OCI-LY1 (cell line): ENCODE measurements at regions not wholly inside any gene's neighbourhood (a gene's known extent, or its start where the extent isn't known, plus 50 kb on each side); places are given as distances from the start of the nearest gene placed in this dataset.

ENCODE experiments used
- H2AFZ ChIP-seq: fragments of 200-600 bp; sonication (generic), shearing (Covaris generic); 2 replicates; pipeline ENCODE4 v1.6.0; 2014; ENCODE audit warnings: antibody characterized with exemption, mild to moderate bottlenecking, low read length
- H3F3A ChIP-seq: fragments of 200-600 bp; sonication (generic), shearing (Covaris generic); 2 replicates; pipeline ENCODE4 v1.6.0; 2014; ENCODE audit warnings: mild to moderate bottlenecking, antibody characterized with exemption, low read length, moderate library complexity; ENCODE audit not compliant: insufficient read depth
- H3K27ac ChIP-seq: fragments of 200-600 bp; sonication (generic); 2 replicates; pipeline ENCODE4 v1.5.1; 2014; ENCODE audit warnings: low read length, mixed run types, mild to moderate bottlenecking, low read depth; ENCODE audit not compliant: poor library complexity, severe bottlenecking
- H3K27me3 ChIP-seq: fragments of 200-600 bp; sonication (generic); 2 replicates; pipeline ENCODE4 v1.6.0; 2014; ENCODE audit warnings: antibody characterized with exemption, mild to moderate bottlenecking, low read length, moderate library complexity; ENCODE audit not compliant: insufficient read depth
- H3K36me3 ChIP-seq: fragments of 200-600 bp; sonication (generic); 2 replicates; pipeline ENCODE4 v1.6.1; 2014; ENCODE audit warnings: mild to moderate bottlenecking, antibody characterized with exemption, low read length, moderate library complexity, mixed read lengths; ENCODE audit not compliant: insufficient read depth
- H3K4me1 ChIP-seq: fragments of 200-600 bp; sonication (generic); 2 replicates; pipeline ENCODE4 v1.5.1; 2014; ENCODE audit warnings: mild to moderate bottlenecking, low read length, moderate library complexity; ENCODE audit not compliant: insufficient read depth, severe bottlenecking
- H3K4me2 ChIP-seq: fragments of 200-600 bp; sonication (generic), shearing (Covaris generic); 2 replicates; pipeline ENCODE4 v1.6.1; 2014; ENCODE audit warnings: low read length
- H3K4me3 ChIP-seq: fragments of 200-600 bp; sonication (generic); 2 replicates; pipeline ENCODE4 v1.5.1; 2014; ENCODE audit warnings: low read length, low read depth, mild to moderate bottlenecking, mixed read lengths; ENCODE audit not compliant: poor library complexity, severe bottlenecking
- H3K79me2 ChIP-seq: fragments of 200-600 bp; shearing (Covaris generic); 2 replicates; pipeline ENCODE4 v1.6.1; 2016; ENCODE audit warnings: mixed run types, low read length, mixed read lengths; ENCODE audit not compliant: insufficient read depth
- H3K9ac ChIP-seq: fragments of 200-600 bp; sonication (generic), shearing (Covaris generic); 2 replicates; pipeline ENCODE4 v1.6.1; 2014; ENCODE audit warnings: mild to moderate bottlenecking, low read length, mixed read lengths
- H3K9me2 ChIP-seq: fragments of 200-600 bp; sonication (generic), shearing (Covaris generic); 2 replicates; pipeline ENCODE4 v1.6.1; 2014; ENCODE audit warnings: low read depth, mild to moderate bottlenecking, low read length, mixed read lengths
- H3K9me3 ChIP-seq: fragments of 200-600 bp; shearing (Covaris generic); 2 replicates; pipeline ENCODE4 v1.6.1; 2014; ENCODE audit warnings: low read length, mixed read lengths
- H4K20me1 ChIP-seq: fragments of 200-600 bp; sonication (generic), shearing (Covaris generic); 2 replicates; pipeline ENCODE4 v1.6.0; 2016; ENCODE audit warnings: mild to moderate bottlenecking, low read length; ENCODE audit not compliant: insufficient read depth
- EZH2 ChIP-seq: fragments of 200-600 bp; sonication (generic), shearing (Covaris generic); IDR thresholded peaks from 2 replicates; pipeline ENCODE4 v1.8.0; 2017; ENCODE audit warnings: borderline replicate concordance, mixed run types, mild to moderate bottlenecking, antibody characterized with exemption, low read length, moderate library complexity, mixed read lengths
- TF ChIP-seq, protein P1 (sequence below): fragments of 200-600 bp; sonication (generic), shearing (Covaris generic); IDR thresholded peaks from 2 replicates; pipeline ENCODE4 v1.5.1; 2017; ENCODE audit warnings: mild to moderate bottlenecking, antibody characterized with exemption, low read length, moderate library complexity, mixed read lengths

DNA sequence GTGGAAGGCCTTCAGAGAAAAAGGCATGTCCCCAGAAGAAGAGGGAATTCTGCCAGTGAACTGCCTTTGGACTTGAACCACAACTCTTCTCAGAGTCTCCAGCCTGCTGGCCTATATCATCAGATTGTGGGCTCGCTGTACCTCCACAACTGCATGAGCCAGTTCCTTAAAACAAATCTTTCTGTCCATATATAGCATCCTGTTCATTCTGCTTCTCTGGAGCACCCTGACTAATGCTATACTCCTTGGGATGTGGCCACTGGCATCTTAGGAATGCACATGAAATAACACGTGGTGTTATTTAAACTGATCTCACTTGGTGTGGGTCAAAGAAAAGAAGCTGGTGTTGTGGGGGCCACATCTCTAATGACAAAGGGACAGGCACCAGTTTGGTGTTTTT lies 58.3 kb upstream of the VSTM5 start:
- H3K79me2 ChIP-seq = no peaks in the 10 kb centered on the region
- no peak overlapping the region for H3K9ac ChIP-seq
- H3K27me3 ChIP-seq = no peaks in the 10 kb centered on the region
- no peaks in the 10 kb centered on the region for H3F3A ChIP-seq
- H3K36me3 ChIP-seq = no peaks in the 10 kb centered on the region
- H4K20me1 ChIP-seq = no peaks in the 10 kb centered on the region
- TF ChIP-seq EZH2 = no peak
- TF ChIP-seq, protein P1, sequence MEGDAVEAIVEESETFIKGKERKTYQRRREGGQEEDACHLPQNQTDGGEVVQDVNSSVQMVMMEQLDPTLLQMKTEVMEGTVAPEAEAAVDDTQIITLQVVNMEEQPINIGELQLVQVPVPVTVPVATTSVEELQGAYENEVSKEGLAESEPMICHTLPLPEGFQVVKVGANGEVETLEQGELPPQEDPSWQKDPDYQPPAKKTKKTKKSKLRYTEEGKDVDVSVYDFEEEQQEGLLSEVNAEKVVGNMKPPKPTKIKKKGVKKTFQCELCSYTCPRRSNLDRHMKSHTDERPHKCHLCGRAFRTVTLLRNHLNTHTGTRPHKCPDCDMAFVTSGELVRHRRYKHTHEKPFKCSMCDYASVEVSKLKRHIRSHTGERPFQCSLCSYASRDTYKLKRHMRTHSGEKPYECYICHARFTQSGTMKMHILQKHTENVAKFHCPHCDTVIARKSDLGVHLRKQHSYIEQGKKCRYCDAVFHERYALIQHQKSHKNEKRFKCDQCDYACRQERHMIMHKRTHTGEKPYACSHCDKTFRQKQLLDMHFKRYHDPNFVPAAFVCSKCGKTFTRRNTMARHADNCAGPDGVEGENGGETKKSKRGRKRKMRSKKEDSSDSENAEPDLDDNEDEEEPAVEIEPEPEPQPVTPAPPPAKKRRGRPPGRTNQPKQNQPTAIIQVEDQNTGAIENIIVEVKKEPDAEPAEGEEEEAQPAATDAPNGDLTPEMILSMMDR = no peak
- no peaks in the 10 kb centered on the region for H3K4me1 ChIP-seq
- no peak overlapping the region for H3K27ac ChIP-seq
- H2AFZ ChIP-seq = no peak overlapping the region
- no peak overlapping the region for H3K4me2 ChIP-seq
- H3K4me3 ChIP-seq = no peak overlapping the region
- no peaks in the 10 kb centered on the region for H3K9me2 ChIP-seq
- no peaks in the 10 kb centered on the region for H3K9me3 ChIP-seq

DNA sequence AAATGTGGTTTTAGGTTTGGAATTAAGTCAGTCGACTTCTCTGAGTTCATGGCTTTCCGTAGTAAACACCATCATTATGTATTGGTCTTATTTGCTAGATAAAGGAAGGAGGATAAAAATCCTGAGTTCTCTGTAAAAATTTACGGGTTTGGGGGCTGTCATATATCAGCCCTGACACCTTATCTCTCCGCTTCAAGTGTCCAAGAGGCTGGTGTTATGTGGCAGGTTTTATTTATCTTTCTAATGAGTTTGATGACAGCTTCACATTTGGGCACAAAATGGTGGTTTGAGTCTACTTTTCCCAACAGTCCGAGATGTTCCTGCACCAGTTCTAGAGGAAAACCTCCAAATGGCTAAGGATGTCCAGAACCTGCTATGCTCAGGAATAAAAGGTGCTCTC lies 67.3 kb upstream of the VSTM5 start:
- TF ChIP-seq, protein P1 = no peak
- no peak for TF ChIP-seq EZH2
- H3K27me3 ChIP-seq = no peaks in the 10 kb centered on the region
- H3K9me2 ChIP-seq = no peaks in the 10 kb centered on the region
- no peaks in the 10 kb centered on the region for H3F3A ChIP-seq
- no peaks in the 10 kb centered on the region for H3K4me1 ChIP-seq
- H3K9ac ChIP-seq = no peak overlapping the region
- H3K9me3 ChIP-seq = no peaks in the 10 kb centered on the region
- no peaks in the 10 kb centered on the region for H4K20me1 ChIP-seq
- H3K27ac ChIP-seq = no peak overlapping the region
- no peak overlapping the region for H3K4me2 ChIP-seq
- H3K4me3 ChIP-seq = no peak overlapping the region
- no peaks in the 10 kb centered on the region for H3K36me3 ChIP-seq
- H2AFZ ChIP-seq = no peak overlapping the region
- no peaks in the 10 kb centered on the region for H3K79me2 ChIP-seq

DNA sequence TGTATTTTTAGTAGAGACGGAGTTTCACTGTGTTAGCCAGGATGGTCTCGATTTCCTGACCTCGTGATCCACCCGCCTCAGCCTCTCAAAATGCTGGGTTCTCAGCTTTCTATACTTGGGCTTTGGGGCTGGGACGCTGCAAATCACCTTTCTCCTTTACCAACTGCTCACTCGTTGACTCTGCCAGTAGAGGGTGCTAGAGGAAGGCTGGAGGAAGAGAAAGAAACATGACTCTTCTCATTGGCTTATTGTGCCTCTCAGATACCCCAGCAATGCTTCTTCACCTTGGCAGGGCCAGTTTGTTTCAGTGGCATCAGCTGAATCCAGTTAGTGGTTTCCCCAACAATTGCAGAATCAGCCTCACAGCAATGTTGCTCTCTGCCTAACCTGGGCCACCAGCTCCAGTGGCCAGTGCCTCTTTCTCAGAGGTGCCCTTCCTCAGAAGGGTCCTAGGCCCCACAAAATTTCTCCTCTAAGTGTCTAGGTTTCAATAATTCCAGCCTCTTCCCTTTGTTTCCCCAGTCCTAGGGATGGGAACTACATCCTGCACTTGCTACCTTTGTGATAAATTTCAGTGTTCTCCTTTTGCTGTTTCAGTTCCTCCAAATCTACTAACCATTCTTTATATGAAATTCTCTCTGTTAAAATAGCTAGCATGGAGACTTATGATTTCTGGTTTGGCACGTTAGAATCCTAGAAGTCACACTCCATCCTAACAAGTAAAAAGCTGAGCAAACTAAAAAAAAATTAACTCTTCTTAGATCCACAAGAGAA lies 71.5 kb upstream of the VSTM5 start:
- H3K27ac ChIP-seq = no peak overlapping the region
- H2AFZ ChIP-seq = no peak overlapping the region
- H4K20me1 ChIP-seq = no peaks in the 10 kb centered on the region
- TF ChIP-seq, protein P1 = peak; percentile 76
- TF ChIP-seq EZH2 = no peak
- H3K27me3 ChIP-seq = no peaks in the 10 kb centered on the region
- no peak overlapping the region for H3K4me2 ChIP-seq
- H3K9ac ChIP-seq = no peak overlapping the region
- H3K79me2 ChIP-seq = no peaks in the 10 kb centered on the region
- H3K9me3 ChIP-seq = no peaks in the 10 kb centered on the region
- H3F3A ChIP-seq = no peaks in the 10 kb centered on the region
- H3K4me1 ChIP-seq = no peaks in the 10 kb centered on the region
- H3K4me3 ChIP-seq = no peak overlapping the region
- H3K36me3 ChIP-seq = no peaks in the 10 kb centered on the region
- no peaks in the 10 kb centered on the region for H3K9me2 ChIP-seq
